HG02938 (cell line): ENCODE measurements at regions not wholly inside any gene's neighbourhood (a gene's known extent, or its start where the extent isn't known, plus 50 kb on each side); places are given as distances from the start of the nearest gene placed in this dataset.

Experiments used
- ATAC-seq: cut with Tn5 transposase; IDR thresholded peaks from one replicate; pipeline ENCODE4 v1.9.1; 2021; ENCODE audit warnings: mild to moderate bottlenecking, moderate library complexity; ENCODE audit not compliant: unreplicated experiment

DNA sequence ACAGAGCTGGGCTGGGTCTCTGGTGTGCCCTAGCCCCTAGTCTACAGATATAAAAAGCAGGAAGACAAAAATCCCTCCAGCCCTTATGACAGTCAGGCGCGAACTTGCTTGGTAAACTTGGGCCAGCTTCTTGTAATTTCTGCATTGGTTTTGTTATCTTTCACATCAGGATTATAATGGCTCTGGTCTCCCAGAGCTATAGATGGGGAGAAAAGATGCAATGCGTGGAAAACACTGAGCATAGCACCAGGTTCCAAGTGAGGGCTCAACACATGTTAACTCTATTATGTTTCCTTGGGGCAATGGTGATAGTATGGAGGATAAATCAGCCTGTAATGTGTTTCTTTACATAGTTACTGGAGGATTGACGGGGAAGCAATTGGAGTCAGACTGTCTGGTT is 246.8 kb upstream of the KCNG1 start:
- ATAC-seq: no peak

DNA sequence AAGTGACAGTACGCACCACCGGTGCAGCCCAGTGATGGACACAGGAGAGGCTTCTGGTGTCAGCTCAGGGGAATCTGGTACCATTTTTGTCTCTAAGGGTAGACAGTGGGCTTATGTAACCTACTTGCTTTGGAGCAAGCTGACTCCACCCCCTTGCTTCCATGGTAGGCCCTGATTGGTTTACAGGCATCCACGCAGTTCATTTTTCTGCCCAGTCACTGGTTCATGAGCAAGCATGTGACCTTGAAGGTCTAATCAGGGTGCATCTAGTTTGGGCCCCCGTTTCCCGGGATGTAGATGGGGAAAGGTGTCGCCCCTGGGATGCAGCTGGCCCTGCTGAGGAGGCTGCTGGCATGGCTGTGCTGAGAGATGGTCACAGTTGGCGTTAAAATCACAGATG is 244.8 kb upstream of the KCNG1 start:
- ATAC-seq: no peak

DNA sequence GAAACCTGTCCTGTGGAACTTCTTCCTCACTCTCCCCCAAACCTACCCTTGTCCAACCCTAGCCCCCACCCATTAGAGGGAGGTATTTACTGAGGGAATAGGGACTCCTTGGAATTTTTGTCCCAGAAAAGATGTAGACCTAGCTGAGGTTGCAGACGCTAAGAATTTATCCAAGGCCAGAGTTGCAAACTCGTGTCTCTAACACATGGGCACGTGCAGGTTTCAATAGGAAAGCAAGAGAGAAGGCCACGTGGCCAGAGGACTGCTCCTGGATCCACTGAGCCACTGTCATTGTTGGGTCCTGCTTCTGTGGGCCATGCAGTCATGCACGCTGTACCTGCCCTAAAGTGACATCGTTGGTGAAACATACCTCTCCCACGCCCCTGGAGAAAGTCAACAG is 243.4 kb upstream of the KCNG1 start:
- no peak for ATAC-seq

DNA sequence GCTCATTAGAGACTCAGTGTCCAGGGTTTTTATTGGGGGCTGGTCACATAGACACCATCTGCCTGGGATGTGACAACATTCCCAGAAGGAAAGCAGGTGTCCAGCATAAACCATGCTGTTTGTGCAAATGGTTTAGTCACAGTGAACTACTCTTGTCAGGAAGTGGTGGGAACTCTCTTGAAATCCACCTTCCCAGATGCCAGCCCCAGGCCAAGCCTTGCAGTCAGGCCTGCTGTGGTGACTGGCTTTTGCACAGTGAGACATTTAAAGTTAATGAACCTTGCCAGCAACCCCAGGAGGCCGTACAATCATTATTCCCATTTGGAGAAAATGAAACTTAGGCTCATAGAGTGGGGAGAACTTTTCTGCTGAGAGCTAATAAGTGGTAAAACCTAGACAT is 242.5 kb upstream of the KCNG1 start:
- ATAC-seq: no peak

DNA sequence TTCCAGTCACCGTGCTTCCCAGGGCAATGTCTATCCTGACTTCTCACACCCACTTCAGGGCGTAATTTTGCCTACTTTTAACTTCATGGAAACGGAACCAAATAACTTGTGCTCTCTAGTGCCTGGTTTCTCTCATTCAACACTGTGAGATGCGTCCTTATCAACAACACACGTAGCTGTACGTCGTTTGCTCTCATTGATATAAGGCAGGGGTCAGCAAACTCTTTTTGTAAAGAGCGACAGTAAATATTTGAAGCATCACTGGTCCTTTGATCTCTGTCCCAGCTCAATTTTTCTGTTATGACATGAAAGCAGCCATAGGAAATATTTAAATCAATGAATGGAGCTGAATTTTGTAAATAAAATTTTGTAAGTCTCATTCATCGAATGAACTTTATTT is 239.3 kb upstream of the KCNG1 start:
- ATAC-seq: no peak

DNA sequence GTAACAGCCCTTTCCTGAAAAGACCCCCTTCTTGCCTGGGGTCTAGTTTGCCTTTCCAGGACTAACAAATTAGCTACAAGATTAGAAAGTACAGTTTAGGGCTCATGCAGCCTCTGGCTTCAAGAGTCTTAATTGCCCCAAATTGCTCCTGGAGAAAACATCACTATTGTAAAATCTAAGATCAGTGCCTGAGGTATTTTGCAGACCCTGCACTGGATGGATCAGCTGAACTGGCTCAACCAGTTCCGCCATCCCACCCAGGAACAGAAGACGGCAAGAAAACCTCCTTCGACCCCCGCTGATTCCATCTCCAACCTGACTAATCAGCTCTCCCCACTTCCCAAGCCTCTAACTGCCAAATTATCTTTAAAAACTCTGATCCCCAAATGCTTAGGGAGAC is 236.5 kb upstream of the KCNG1 start:
- ATAC-seq: no peak

DNA sequence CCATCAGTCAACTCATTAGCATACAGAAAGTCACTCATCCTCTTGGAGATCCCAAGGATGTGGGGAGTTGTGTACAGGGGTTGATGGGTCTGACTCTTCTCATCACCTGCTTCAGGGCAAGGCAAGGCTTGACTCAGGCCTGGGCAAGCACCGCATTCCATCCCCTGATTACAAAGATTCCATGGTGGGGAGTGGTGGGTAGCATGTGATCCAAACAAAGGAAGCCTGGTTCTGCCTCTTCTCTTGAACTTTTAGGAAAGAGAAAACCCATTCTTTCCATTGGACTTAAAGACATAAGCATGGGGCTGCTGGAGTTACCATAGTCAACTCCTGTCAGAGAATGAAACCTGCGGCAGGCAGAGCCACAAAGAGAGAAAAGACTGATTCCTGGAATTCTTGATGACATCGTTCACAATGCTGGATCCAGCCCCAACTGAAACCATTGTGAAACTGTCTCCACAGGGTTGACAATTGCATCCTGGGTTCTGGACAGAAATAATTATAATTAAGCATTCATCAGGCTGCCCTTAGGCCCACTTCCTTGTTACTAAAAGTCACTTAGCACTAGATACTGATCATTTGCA is 235.8 kb upstream of the KCNG1 start:
- no peak for ATAC-seq

DNA sequence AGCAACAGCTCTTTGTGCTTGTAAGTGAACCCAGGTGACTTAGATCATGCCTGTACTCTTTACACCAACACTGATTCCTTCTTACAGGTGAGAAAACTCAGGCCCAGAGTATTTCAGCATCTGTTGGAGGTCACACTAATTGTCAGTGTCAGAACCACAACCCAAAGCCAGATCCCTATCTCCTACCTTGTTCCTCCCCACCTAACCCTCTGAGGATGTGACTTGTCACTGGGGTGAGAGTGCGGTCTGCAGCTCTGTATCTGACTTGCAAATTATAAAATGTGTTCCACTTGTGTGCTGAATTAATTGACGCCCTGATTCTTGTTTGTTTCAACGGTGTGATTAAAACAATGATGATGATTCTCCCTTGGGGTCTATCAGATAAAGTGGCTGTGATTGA is 232.5 kb upstream of the KCNG1 start:
- ATAC-seq: no peak

DNA sequence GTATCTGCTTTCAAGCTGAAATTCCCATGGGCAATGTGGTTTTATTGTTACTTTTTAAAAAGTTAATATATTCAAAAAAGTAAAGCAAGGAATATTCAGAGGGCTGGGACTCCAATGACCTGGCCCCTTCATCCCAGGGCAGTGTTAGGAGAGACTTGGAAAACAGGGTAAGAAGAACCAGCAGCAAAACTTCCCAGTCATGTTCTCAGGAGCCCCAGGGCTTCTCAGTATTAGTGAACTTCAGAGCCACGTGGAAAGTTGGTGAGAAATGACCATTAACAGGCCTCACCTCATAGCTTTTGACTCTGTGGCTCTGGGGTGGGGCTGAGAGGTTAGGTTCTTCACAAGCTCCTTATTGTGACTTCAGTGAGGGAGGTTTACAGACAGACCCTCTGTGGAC is 230.4 kb upstream of the KCNG1 start:
- ATAC-seq: no peak

DNA sequence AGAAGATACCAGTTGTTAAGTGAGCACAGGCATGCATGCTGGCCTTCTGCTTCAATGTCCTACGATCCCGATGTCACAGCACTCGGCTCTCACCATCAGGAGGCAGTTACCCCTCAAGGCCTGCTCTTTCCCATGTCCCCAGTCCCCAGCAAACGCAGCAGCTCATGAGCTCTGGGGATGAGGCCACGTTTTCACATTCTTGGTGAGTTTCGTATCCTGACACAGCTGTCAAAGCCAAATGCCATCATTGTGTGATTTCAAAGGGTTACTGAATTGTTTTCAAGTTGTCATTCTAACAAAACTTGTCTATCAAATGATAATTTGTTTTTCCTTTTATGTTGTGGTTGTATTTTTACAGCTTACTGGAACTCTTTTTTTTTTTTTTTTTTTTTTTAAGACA is 226.9 kb upstream of the KCNG1 start:
- no peak for ATAC-seq

DNA sequence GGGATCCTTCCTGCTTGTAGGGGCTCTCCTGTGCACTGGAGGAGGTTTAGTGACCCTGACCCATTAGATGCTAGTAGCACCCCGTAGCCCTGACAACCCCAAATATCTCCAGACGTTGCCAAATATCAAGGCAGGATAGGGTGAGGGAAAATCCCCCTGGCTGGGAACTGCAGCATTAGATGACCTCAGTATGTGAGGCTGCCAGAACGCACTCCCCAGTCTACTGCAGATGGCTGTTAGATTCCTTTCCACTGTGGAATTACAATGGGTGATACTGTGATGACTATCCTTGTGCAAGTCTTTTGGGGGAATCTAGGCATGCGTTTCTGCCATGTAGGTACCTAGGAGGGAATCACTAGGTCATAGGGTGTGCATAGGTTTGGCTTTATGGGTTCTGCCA is 226.3 kb upstream of the KCNG1 start:
- ATAC-seq: no peak

DNA sequence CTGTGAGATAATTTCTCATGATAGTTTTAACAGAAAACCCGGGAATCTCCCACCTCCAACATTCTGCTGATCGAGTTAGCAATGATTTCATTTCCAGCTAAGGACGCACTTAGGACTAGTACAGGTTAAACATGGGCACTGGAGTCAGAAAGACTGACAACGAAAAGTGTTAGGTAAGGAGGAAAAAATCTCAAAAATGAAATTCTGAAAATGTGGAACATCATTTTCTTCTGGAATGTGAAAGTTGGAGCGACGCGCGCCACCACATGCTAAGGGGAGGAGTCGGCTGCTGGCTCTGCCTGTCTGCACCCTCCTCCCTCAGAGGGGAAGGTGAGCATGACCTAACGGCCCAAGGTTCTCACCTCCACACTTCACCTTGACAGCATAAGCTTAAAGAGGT is 221.6 kb upstream of the KCNG1 start:
- ATAC-seq: no peak

DNA sequence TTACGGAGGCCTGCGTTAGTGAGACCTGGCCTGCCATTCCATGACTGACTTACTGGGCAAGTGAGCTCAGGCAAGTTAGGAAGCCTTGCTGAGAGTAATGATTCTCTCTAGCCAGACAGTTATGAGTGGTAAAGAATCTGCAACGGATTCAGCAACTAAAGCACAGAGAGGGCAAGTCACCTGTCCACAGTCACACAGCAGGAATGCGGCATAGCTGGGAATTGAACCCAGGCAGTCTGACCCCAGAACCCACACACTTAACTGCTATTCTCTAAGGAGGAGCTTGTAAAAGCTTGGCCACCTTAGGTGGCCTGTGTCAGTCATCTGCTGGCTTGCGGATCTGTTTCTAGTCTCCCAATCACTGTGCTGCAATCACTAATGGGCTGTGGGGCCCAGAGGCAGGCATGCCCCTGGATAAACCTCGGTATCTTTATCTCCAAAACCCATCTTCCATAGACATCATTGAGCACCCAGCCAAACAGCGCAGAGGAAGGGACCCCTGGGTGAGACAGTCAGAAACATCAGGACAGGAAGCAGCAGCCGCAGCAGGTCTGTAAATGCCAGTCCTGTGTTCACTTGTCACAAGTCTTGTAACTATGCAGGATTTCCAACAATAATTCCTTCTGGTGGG is 215.9 kb upstream of the KCNG1 start:
- ATAC-seq: no peak

DNA sequence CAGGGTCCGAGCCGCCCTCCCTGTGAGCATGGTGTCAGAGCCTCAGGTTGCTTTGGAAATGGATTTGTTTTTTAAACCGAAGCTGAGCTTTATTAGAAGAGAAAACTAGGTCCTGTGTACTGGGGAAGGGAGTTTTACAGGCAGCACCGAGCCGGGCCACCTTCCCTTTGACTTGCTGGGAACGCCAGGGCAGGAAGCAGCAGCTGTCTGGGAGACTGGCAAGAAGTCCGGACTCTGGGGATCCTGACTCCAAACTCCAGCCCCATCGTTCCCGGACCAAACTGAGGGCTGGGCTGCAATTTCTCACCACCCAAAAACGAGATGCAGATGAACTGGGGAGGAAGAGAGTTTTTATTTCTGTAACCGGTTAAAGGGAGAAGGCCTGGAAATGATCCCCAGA is 214.9 kb upstream of the KCNG1 start:
- no peak for ATAC-seq

DNA sequence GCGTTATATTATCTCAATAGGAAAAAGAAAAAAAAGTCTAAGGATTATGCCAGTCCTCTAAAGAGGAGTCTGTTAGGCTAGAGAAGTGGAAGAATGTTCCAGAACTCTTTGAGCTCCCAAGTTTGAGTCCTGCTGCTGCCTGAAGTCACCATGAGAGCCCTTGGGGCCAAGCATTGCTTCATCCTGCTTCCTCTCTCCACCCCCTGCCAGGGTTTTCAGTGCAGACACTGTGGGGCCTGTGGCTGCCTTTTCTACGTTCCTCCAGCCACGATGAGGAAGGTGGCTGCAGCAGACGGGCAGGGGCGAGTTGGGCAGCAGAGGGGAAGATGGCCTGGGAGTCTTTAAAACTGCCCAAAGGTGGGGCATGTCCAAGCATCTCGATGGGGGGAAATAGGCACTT is 214.4 kb upstream of the KCNG1 start:
- no peak for ATAC-seq

DNA sequence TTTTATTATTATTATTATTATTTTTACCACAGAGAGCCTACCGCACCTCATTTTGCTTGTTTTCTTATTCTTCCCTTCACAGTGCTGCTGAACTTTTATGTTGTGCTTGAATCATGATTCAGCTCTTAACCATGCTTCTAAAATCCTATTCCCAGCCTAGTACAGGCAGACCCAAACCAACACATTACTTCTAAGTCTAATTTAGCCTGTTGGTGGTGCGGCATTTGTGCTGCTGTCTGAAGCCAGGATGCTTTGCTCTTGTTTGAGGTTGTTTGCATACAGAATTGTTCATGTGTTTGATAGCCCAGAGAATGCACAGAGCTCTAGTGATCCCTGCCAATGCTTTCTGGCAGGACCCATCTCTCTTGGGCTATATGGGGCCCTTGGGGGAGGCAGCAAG is 213.5 kb upstream of the KCNG1 start:
- no peak for ATAC-seq

DNA sequence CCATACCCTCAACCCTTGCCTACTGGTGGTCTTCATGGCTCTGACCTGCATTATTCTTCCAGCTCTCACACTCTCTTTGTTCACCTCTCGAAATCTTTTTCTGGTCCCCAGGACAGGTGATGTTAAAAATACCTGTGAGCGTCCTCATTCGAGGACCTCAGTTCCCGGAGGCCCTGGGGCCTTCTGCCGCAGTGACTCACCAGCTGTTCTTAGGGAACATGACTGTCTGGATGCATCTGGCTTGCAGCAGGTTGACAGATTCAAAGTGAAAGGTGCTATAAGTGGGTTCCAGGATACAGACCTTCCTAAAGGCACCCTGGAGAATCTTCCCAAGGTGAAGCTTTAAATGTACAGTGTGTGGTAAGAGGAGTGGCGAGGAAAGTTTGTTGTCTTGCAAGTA is 210.4 kb upstream of the KCNG1 start:
- ATAC-seq: no peak

DNA sequence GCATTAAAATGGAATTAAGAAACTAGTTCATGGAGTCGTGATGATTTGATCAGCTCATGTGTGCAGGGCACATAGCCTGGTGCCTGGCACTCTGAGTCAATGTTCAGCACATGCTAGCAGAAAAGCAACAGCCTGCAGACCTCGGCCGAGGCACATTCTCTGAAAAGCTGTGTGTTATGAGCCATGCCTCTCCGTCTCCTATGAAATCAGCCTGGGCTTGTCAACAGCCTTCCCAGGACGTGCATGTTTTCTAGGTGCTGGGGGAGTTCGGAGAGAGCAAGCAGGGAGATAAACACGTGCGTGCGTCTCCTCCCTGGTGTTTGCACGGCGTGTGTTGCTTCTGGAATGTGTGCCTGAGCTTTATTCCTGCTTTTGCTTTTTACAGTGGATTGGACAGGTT is 207.8 kb upstream of the KCNG1 start:
- no peak for ATAC-seq

DNA sequence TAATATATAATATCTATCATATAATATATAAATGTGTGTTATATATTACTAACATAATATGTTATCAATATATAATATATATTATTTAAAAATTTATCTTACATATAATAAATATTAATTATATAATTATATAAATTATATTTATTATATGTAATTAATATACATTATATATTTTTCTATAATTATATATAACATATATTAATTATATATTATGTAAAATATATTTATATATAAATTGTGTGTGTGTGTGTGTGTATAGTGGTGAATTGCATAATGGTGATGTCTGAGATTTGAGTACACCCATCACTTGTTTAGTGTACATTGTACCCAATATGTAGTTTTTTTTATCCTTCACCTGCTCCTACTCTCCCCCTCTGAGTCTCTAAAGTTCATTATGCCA is 205.9 kb upstream of the KCNG1 start:
- no peak for ATAC-seq

DNA sequence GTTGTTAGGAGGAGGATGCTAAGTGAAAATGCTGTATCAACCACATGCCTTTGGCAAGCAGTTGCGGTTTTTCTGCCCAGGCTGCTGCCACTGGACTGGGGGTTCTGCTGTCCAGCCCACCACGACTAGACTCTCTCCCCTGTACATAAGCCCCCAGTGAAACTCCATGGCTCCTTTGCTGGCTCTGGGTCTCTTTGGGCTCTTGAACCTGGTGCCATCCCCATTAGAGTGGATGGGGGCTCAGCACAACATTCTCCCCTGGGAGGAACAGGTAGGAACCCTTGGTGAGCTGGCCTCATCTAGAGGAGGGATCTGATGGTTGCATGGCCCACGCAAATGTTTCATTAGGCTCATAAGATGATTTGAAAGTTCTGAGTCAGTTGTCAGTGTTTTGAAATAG is 204.8 kb upstream of the KCNG1 start:
- no peak for ATAC-seq

DNA sequence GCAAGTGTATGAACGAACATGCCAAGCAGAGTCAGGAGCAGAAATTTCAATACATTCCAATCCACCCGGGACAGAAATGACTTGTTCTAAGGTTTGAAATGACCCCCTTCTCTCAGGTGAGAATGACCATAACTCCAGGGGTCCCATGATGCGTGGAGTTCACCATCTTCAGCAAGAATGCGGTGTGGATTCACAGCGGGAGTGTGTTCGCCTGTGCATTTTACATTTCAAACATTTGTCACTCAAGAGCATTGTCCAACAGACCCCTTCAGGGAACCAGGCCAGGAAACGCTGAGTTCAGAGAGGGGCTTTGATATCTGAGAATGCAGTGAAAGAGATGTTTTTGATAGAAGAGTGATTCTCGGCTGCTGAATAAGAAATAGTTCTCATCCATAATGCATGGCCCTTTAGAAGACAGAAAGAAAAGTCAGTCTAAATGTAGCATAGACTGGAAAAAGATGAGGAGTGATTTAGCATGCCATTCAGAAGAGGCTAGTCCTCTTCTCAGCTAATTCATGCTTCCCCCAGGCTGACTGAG is 200.3 kb upstream of the KCNG1 start:
- ATAC-seq: no peak

DNA sequence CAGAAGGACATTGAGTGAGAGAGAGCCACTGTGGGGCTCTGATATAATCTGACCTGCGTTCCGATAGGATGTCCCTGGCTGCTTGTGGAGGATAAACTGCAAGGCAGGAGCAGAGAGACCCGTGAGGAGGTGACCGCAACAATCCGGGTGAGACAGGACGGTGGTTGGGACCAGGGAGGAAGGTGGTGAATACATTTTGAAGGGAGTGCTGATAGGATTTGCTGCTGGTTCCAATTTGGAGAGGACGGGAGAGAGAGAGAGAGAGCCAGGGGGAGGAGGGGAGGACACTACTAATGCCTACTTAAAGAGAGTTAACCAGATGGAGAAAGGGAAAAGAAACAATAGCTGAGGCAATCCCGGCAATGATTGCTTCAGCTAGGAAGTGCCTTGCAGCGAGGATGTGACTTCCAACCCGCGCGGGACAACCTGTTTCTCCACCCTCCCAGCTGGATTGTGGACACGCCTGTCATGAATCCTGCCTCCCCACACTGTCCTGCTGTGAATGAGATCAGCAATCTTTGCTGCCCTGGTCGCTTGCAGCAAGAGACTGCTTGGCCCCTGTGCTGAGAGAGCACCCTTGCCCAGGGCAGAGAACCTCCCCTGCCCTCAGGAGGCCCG is 199.0 kb upstream of the KCNG1 start:
- ATAC-seq: no peak

DNA sequence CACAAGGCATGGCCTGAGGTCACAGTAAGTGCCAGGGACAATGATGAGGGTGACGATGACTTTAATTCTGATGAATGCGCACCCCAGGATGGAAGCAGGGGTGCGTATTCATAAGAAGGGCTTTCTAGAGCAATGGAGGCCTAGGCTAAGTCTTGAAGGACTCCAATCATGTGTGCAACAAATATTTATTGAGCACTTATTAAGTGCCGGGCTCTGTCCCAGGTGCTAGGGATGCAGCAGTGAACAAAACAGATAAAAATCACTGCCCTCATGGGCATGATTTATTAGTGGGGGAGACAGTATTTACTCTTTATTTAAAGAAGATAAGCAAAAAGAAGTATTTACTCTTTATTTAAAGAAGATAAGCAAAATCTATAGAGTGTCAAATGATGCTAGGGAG is 198.2 kb upstream of the KCNG1 start:
- ATAC-seq: no peak
